ENCODE measurements at regions not wholly inside any gene's neighbourhood (a gene's known extent, or its start where the extent isn't known, plus 50 kb on each side); places are given as distances from the start of the nearest gene placed in this dataset.

GRCh38 chr2:120545521-120546047 is 190.1 kb upstream of the GLI2 start:
- H3K36me3 ChIP-seq (ENCODE audit: control insufficient read depth in 2 of 2, insufficient read depth in 1 of 2, low read length in 2 of 2): no peaks in the 10 kb centered on the region
- peaks cover 2% of the 10 kb centered on the region for H3K4me1 ChIP-seq (ENCODE audit: control insufficient read depth, insufficient read depth, low read length)
- POLR2A ChIA-PET: no interaction called here
- no peak overlapping the region for H3K27ac ChIP-seq (ENCODE audit: extremely low read depth, low read depth, low read length)
- H3K9me3 ChIP-seq (ENCODE audit: control insufficient read depth, insufficient read depth, low read depth, low read length): no peaks in the 10 kb centered on the region
- no peak for TF ChIP-seq ZBTB7A (tag by site-specific recombination; IDR thresholded peaks at IDR 0.05; ENCODE audit: low read depth)
- no peak overlapping the region for H3K4me3 ChIP-seq (ENCODE audit: low read depth, low read length)
- CTCF ChIA-PET: interaction anchor here (0.8 kb wide), 1 partner anchor 202 kb away, joined by 3 read pairs; no protein-coding TSS in a partner anchor

GRCh38 chr2:120546048-120546864 is 189.4 kb upstream of the GLI2 start:
- POLR2A ChIA-PET: no interaction called here

GRCh38 chr2:120546865-120547390 is 188.7 kb upstream of the GLI2 start:
- no peaks in the 10 kb centered on the region for H3K9me3 ChIP-seq (ENCODE audit: control insufficient read depth, insufficient read depth, low read depth, low read length)
- H3K4me1 ChIP-seq (ENCODE audit: control insufficient read depth, insufficient read depth, low read length): no peaks in the 10 kb centered on the region
- no peak overlapping the region for H3K27ac ChIP-seq (ENCODE audit: extremely low read depth, low read depth, low read length)
- no peak overlapping the region for H3K4me3 ChIP-seq (ENCODE audit: low read depth, low read length)
- CTCF ChIA-PET: interaction anchor here (0.5 to 0.8 kb wide), 5 partner anchors 9 to 210 kb away, joined by 3 to 4 read pairs (median 3); no protein-coding TSS in a partner anchor
- POLR2A ChIA-PET: no interaction called here
- TF ChIP-seq ZNF274 (IDR thresholded peaks at IDR 0.05; ENCODE audit: low read length): no peak
- TF ChIP-seq ZNF274 (tag by site-specific recombination; IDR thresholded peaks at IDR 0.05; ENCODE audit: borderline replicate concordance): no peak
- no peak for TF ChIP-seq SCRT1 (tag by site-specific recombination; IDR thresholded peaks at IDR 0.05; ENCODE audit: borderline replicate concordance)
- TF ChIP-seq ZNF555 (tag by site-specific recombination; conservative IDR thresholded peaks at IDR 0.05): no peak
- TF ChIP-seq KLF8 (tag by site-specific recombination; IDR thresholded peaks at IDR 0.05): no peak
- no peak for TF ChIP-seq ZNF114 (tag by site-specific recombination; IDR thresholded peaks at IDR 0.05)
- no peak for TF ChIP-seq ZNF416 (tag by site-specific recombination; IDR thresholded peaks at IDR 0.05)
- no peak for TF ChIP-seq ZNF449 (tag by site-specific recombination; IDR thresholded peaks at IDR 0.05)
- no peak for TF ChIP-seq ZFHX2 (tag by site-specific recombination; conservative IDR thresholded peaks at IDR 0.05)
- TF ChIP-seq ZXDB (tag by site-specific recombination; IDR thresholded peaks at IDR 0.05): no peak
- TF ChIP-seq ZNF610 (tag by site-specific recombination; IDR thresholded peaks at IDR 0.05; ENCODE audit: borderline replicate concordance): no peak
- no peaks in the 10 kb centered on the region for H3K36me3 ChIP-seq (ENCODE audit: control insufficient read depth in 2 of 2, insufficient read depth in 1 of 2, low read length in 2 of 2)

More at GRCh38 chr2:120546048-120546864, 189.4 kb upstream of the GLI2 start:
- Histone ChIP-seq H3K9me3 (ENCODE audit: control insufficient read depth, insufficient read depth, low read depth, low read length) (no peaks in the 10 kb centered on the region), H3K36me3 (ENCODE audit: control insufficient read depth in 2 of 2, insufficient read depth in 1 of 2, low read length in 2 of 2) (no peaks in the 10 kb centered on the region), H3K4me1 (ENCODE audit: control insufficient read depth, insufficient read depth, low read length) (no peaks in the 10 kb centered on the region), H3K27ac (ENCODE audit: extremely low read depth, low read depth, low read length) (no peak overlapping the region), H3K4me3 (ENCODE audit: low read depth, low read length) (no peak overlapping the region)
- CTCF ChIA-PET: interaction anchor here (0.5 to 0.8 kb wide), 3 partner anchors 9 to 203 kb away, joined by 3 to 4 read pairs (median 3); no protein-coding TSS in a partner anchor
- TF ChIP-seq ZFHX2 (tag by site-specific recombination; conservative IDR thresholded peaks at IDR 0.05) (peak; percentile 60), ZNF10 (tag by site-specific recombination; IDR thresholded peaks at IDR 0.05) (0 out of 2 replicates have a peak, but pooled peaks have one; percentile 21), SP2 (tag by site-specific recombination; IDR thresholded peaks at IDR 0.05) (no peak), HOXD13 (CRISPR knock-in tag; IDR thresholded peaks at IDR 0.05; ENCODE audit: borderline replicate concordance) (peak; percentile 78; the same call in 1 of the 2 replicates), ZNF280D (tag by site-specific recombination; IDR thresholded peaks at IDR 0.05) (no peak), EGR2 (tag by site-specific recombination; IDR thresholded peaks at IDR 0.05; ENCODE audit: low read depth) (peak; percentile 68)
